ENCODE measurements at regions not wholly inside any gene's neighbourhood (a gene's known extent, or its start where the extent isn't known, plus 50 kb on each side); places are given as distances from the start of the nearest gene placed in this dataset.

DNA sequence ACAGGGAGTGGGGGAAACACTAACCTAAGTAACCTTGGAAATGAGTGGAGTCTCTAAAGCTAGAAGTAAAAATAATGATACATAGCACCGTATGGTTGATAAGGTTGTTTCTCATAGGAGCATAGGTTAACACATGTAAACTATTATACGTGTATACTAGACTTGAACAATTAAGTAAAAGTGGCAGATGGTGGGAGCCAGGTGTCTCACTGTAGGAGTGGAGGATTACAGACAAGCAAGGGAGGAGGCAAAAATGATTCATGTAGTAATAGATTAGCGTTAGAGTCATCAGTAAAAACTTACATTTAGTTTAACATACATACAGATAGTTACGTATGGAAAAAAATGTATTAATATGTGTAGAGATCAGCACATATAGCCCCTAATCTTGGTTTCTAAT is 138.4 kb upstream of the DSCAM start:
- no peak for DNase-seq (ENCODE audit: low read depth in 2 of 2)

- DNase-seq (ENCODE audit: low read depth in 2 of 2): no peak
These were observed 143.4 kb upstream of the DSCAM start for GRCh38 chr21:40990366-40990765.

DNA sequence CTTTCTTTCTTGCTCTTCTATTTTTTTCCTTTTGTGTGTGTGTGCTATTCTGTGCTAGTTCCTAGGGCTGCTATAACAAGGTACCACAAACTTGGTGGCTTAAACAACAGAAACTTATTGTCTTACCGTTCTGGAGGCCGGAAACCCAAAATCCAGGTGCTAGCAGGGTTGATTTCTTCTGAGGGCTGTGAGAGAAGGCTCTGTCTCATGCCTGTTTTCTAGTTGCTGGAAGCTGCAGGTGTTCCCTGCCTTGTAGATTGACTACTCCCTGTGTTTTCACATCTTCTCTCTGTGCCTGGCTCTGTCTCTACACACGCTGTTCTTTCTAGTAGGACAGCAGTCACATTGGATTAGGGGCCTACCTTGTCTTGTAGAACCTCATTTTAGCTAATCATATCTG is 150.9 kb upstream of the DSCAM start:
- DNase-seq (ENCODE audit: low read depth in 2 of 2): no peak

- DNase-seq (ENCODE audit: low read depth in 2 of 2): no peak
These were observed 153.9 kb upstream of the DSCAM start for GRCh38 chr21:41000838-41001237.

DNA sequence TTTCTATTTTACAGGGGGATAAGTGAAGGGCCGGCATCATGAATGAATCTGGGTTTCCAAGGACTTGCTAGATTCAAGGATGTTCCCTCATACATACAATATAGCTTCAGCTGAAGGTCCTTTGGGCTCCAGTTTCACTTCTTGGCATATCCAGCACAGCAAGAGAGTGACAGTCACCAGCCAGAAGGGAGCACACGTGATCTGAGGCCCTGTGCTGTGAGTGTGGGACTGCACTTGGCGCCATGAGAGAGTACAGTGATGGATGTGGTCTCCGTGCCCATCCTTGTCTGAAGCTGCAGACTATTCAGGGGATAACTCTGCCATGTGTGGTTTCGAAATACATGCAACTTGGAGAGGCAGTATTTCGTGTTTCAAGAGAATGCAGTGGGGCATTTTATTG is 159.7 kb upstream of the DSCAM start:
- no peak for DNase-seq (ENCODE audit: low read depth in 2 of 2)

DNA sequence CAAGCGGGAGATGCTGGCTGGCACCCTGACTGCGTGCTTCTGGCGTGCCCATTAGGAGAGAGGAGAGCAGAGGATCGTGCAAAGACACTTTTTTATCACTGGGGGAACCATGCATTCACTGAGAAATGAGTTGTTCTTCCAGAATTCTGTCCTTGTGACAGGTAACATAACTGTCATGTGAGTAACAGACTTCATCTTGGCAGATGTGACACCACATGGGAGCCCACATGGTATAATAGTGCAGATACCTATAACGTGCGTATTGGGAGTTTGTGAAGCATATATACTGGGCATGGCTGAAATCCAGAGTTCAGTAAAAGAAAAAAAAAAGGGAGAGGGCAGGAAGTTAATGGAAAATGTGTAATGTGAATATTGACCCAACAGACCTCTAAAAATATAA is 159.6 kb upstream of the BACE2 start:
- DNase-seq (ENCODE audit: low read depth in 2 of 2): no peak

GRCh38 chr21:41008974-41009373 is 159.0 kb upstream of the BACE2 start:
- no peak for DNase-seq (ENCODE audit: low read depth in 2 of 2)

DNA sequence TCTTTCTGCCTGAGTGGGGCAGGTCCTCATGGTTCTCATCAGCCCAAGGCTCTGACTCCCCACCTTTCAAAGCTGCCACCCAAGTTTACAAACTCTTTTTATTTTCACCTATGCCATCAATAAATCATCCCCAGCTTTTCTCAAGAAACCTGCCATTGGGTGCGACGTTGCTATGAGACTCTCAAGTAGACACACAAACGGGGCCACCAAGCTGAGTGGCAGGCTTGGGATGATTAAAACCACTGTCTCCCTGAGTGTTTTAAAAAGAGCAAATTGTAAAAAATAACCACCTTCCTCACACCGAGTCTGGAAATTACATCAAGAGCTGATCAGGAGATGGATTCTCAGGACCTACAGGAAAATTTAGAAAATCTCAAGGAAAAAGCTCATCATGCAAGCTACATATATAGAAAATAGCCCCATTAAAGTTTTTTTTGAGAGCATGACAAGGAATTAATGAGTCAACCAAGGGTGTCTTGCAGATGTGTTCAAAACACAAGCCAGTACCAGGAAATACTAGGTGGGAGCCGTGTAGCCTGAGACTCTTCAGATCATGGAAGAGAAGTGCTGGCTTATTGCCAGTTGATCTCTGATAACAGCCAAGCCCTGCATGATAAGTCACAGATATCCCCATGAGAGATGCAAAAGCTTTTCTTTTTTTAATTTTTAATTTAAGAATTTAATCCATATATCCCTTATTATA is 158.4 kb upstream of the BACE2 start:
- no peak for DNase-seq (ENCODE audit: low read depth in 2 of 2)

GRCh38 chr21:41010101-41010435 is 157.9 kb upstream of the BACE2 start:
- no peak for DNase-seq (ENCODE audit: low read depth in 2 of 2)

DNA sequence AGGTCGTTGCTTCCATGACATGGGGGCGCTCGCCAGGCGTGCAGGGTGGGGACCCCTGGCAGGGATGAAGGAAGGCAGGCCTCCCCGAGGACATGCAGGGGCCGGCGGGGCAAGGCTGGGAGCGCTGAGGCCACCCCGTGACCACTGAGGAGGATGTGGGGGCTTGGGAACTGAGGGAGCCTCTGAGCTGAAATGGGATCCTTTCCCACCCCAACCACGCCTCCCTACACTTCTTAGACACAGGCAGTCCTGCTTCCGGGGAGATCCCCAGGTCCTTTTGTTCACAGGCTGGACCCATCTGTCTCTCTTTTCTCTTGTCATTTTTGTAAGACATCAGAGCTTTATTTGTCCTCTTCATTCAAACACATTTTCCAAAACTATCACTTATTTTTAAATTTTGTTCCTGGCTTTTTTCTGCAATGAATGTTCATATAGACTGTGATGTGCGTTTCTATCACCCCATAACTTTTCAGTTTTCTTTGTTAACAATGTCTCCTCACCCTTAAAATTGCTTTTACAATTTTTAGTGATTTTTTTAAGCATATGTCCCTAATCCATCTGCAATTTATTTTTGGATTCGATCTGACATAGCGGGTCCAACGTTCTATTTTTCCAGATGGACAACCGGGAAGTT is 156.7 kb upstream of the BACE2 start:
- DNase-seq (ENCODE audit: low read depth in 2 of 2): no peak

- DNase-seq (ENCODE audit: low read depth in 2 of 2): no peak
These were observed 156.0 kb upstream of the BACE2 start for GRCh38 chr21:41011951-41012366.

DNA sequence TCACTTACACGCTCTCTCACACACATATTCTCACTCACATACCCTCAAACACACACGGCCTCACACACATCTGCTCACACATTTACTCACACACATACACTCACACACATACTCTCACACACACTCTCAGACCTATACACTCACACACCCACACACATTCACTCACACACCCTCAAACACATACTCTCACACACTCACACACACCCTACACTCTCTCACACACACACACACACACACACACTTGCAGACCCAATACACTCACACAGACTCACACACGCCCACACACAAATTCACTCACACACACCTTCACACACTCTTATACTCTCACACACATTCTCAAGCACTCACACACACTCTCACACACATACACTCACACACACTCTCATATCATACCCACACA is 155.5 kb upstream of the BACE2 start:
- DNase-seq (ENCODE audit: low read depth in 2 of 2): no peak

GRCh38 chr21:41016472-41016871 is 151.5 kb upstream of the BACE2 start:
- no peak for DNase-seq (ENCODE audit: low read depth in 2 of 2)

- no peak for DNase-seq (ENCODE audit: low read depth in 2 of 2)
These were observed 149.5 kb upstream of the BACE2 start for GRCh38 chr21:41018431-41018830.

- DNase-seq (ENCODE audit: low read depth in 2 of 2): no peak
These were observed 144.0 kb upstream of the BACE2 start for GRCh38 chr21:41023936-41024335.

- DNase-seq (ENCODE audit: low read depth in 2 of 2): no peak
These were observed 143.6 kb upstream of the BACE2 start for GRCh38 chr21:41024341-41024740.

- DNase-seq (ENCODE audit: low read depth in 2 of 2): no peak
These were observed 143.2 kb upstream of the BACE2 start for GRCh38 chr21:41024746-41025254.

- DNase-seq (ENCODE audit: low read depth in 2 of 2): no peak
These were observed 138.4 kb upstream of the BACE2 start for GRCh38 chr21:41029571-41029970.

DNA sequence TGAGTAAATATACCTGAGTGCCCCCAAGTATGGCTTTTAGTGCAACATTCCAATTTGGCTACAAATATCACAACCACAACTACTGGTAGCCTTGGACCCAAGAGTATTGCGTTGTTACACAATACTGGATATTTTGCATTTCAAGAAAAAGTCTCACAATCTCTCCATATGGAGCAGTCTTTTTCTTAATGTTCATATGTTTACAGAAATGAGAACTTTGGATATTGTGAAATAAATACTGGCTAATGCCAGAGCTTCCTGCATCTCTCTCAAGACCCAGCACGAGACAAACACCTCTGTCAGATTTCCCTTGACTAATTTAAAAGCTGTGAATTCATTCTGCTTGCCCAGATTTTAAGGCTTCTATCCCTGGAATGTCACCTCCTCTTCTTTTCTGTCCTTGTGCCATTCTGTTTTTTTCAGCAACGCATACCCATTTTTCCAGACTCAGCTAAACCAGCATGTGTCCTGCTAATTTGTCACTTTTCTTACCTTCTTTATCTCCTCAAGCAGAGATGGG is 136.2 kb upstream of the BACE2 start:
- DNase-seq (ENCODE audit: low read depth in 2 of 2): no peak

- DNase-seq (ENCODE audit: low read depth in 2 of 2): no peak
These were observed 135.4 kb upstream of the BACE2 start for GRCh38 chr21:41032541-41032940.

DNA sequence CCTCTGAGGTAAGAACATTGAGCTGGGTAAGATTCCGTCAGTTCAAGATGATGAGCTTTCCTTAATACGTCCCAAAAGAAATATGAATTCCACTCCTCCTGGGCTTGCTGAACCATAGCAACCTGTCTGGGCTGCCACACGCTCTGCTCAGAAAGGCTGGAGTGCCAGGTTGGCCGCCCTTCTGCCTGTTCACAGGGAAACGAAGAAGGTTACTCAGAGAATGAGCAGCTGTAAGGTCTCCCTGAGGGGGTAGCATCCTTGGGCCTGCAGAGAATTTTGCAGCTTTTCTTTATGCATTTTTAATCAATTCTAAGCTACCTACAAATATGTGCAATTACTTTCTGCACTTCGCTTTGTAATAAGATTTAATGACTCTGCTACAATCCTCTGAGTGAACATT is 130.7 kb upstream of the BACE2 start:
- DNase-seq (ENCODE audit: low read depth in 2 of 2): no peak

GRCh38 chr21:41037936-41038335 is 130.0 kb upstream of the BACE2 start:
- DNase-seq (ENCODE audit: low read depth in 2 of 2): no peak

DNA sequence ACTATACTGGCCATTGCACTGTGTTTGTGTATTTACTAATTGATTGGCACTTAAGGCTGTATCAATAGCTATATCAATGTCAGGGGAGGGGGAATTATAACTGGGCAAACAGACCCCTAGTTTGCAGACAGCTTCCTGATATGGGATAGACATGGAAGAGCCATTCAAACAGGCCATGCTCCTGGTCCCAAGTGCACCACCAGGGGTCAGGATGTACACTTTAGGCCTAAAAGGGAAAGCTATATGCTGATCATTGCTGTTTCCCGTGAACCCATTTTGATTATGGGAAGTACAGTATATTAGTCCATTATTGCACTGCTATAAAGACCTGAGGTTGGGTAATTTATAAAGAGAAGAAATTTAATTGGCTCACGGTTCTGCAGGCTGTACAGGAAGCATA is 124.9 kb upstream of the BACE2 start:
- no peak for DNase-seq (ENCODE audit: low read depth in 2 of 2)
